T-helper 1 cell treated with Interleukin-12 subunit alpha and Interleukin-12 subunit beta and Interleukin-4 antibody, amounts not matched to agents 30 μg/mL and 1 μg/mL, for 36 hours (primary cell): ENCODE measurements at regions not wholly inside any gene's neighbourhood (a gene's known extent, or its start where the extent isn't known, plus 50 kb on each side); places are given as distances from the start of the nearest gene placed in this dataset.
"Not testable (repeated sequence)": the region's sequence is repeated elsewhere in the genome, so short reads cannot be mapped to it uniquely, and the experiment has no call there.

ENCODE experiments used
- H3K27ac Mint-ChIP-seq: one replicate; pipeline ENCODE4 v1.8.0; 2021; ENCODE audit warnings: mild to moderate bottlenecking, mixed read lengths
- H3K27me3 Mint-ChIP-seq: one replicate; pipeline ENCODE4 v1.8.0; 2021; ENCODE audit warnings: low read depth, mixed read lengths
- H3K36me3 Mint-ChIP-seq: one replicate; pipeline ENCODE4 v1.8.0; 2021; ENCODE audit warnings: low read depth, mixed read lengths
- H3K4me1 Mint-ChIP-seq: one replicate; pipeline ENCODE4 v1.8.0; 2021; ENCODE audit warnings: low read depth, mixed read lengths
- H3K4me3 Mint-ChIP-seq: one replicate; pipeline ENCODE4 v1.8.0; 2021; ENCODE audit warnings: mild to moderate bottlenecking, moderate library complexity, mixed read lengths
- H3K9me3 Mint-ChIP-seq: one replicate; pipeline ENCODE4 v1.8.0; 2021; ENCODE audit warnings: mixed read lengths

GRCh38 chr5:30279237-30279636 is 914.2 kb upstream of the CDH6 start:
- H3K27ac Mint-ChIP-seq = no peak overlapping the region
- no peaks in the 10 kb centered on the region for H3K36me3 Mint-ChIP-seq
- H3K4me3 Mint-ChIP-seq = no peak overlapping the region
- H3K9me3 Mint-ChIP-seq = peaks cover 18% of the 10 kb centered on the region
- H3K4me1 Mint-ChIP-seq = no peaks in the 10 kb centered on the region
- H3K27me3 Mint-ChIP-seq = no peaks in the 10 kb centered on the region

GRCh38 chr5:30267026-30267425 is 926.5 kb upstream of the CDH6 start:
- Mint-ChIP-seq H3K27ac (no peak overlapping the region), H3K36me3 (no peaks in the 10 kb centered on the region), H3K4me1 (no peaks in the 10 kb centered on the region), H3K9me3 (peaks cover 6% of the 10 kb centered on the region), H3K4me3 (no peak overlapping the region), H3K27me3 (no peaks in the 10 kb centered on the region)

- no peaks in the 10 kb centered on the region for H3K27me3 Mint-ChIP-seq
- no peaks in the 10 kb centered on the region for H3K4me1 Mint-ChIP-seq
- H3K36me3 Mint-ChIP-seq = no peaks in the 10 kb centered on the region
- no peak overlapping the region for H3K27ac Mint-ChIP-seq
- H3K9me3 Mint-ChIP-seq = peaks cover 20% of the 10 kb centered on the region
- no peak overlapping the region for H3K4me3 Mint-ChIP-seq
These were observed 954.0 kb upstream of the CDH6 start for GRCh38 chr5:30239331-30240022.

- Mint-ChIP-seq H3K4me3 (no peak overlapping the region), H3K4me1 (no peaks in the 10 kb centered on the region), H3K27me3 (no peaks in the 10 kb centered on the region), H3K27ac (no peak overlapping the region), H3K9me3 (peaks cover 17% of the 10 kb centered on the region), H3K36me3 (no peaks in the 10 kb centered on the region)
These were observed 956.3 kb upstream of the CDH6 start for GRCh38 chr5:30237189-30237588.

GRCh38 chr5:30209755-30210154 is 983.7 kb upstream of the CDH6 start:
- Mint-ChIP-seq H3K4me3 (no peak overlapping the region), H3K9me3 (peaks cover 26% of the 10 kb centered on the region), H3K36me3 (no peaks in the 10 kb centered on the region), H3K4me1 (no peaks in the 10 kb centered on the region), H3K27me3 (no peaks in the 10 kb centered on the region), H3K27ac (no peak overlapping the region)

- H3K4me1 Mint-ChIP-seq = no peaks in the 10 kb centered on the region
- H3K4me3 Mint-ChIP-seq = no peak overlapping the region
- H3K9me3 Mint-ChIP-seq = peaks cover 33% of the 10 kb centered on the region
- no peak overlapping the region for H3K27ac Mint-ChIP-seq
- H3K36me3 Mint-ChIP-seq = no peaks in the 10 kb centered on the region
- H3K27me3 Mint-ChIP-seq = no peaks in the 10 kb centered on the region
These were observed 995.8 kb upstream of the CDH6 start for GRCh38 chr5:30197662-30198061.

- Mint-ChIP-seq H3K9me3 (peaks cover 27% of the 10 kb centered on the region), H3K27me3 (no peaks in the 10 kb centered on the region), H3K36me3 (no peaks in the 10 kb centered on the region), H3K4me3 (no peak overlapping the region), H3K27ac (no peak overlapping the region), H3K4me1 (no peaks in the 10 kb centered on the region)
These were observed 998.5 kb upstream of the CDH6 start for GRCh38 chr5:30195036-30195435.

GRCh38 chr5:30194595-30194994 is 998.9 kb upstream of the CDH6 start:
- Mint-ChIP-seq H3K4me1 (no peaks in the 10 kb centered on the region), H3K27ac (no peak overlapping the region), H3K4me3 (no peak overlapping the region), H3K36me3 (no peaks in the 10 kb centered on the region), H3K9me3 (peaks cover 24% of the 10 kb centered on the region), H3K27me3 (no peaks in the 10 kb centered on the region)

GRCh38 chr5:30183795-30184194 is 1009.7 kb upstream of the CDH6 start:
- Mint-ChIP-seq H3K27ac (no peak overlapping the region), H3K27me3 (no peaks in the 10 kb centered on the region), H3K4me1 (no peaks in the 10 kb centered on the region), H3K4me3 (no peak overlapping the region), H3K36me3 (no peaks in the 10 kb centered on the region), H3K9me3 (peaks cover 13% of the 10 kb centered on the region)

- Mint-ChIP-seq H3K27ac (no peak overlapping the region), H3K27me3 (no peaks in the 10 kb centered on the region), H3K36me3 (no peaks in the 10 kb centered on the region), H3K9me3 (peaks cover 24% of the 10 kb centered on the region), H3K4me1 (no peaks in the 10 kb centered on the region), H3K4me3 (no peak overlapping the region)
These were observed 1037.3 kb upstream of the CDH6 start for GRCh38 chr5:30156156-30156555.

GRCh38 chr5:30152431-30152830 is 1041.1 kb upstream of the CDH6 start:
- Mint-ChIP-seq H3K9me3 (peaks cover 20% of the 10 kb centered on the region), H3K36me3 (no peaks in the 10 kb centered on the region), H3K27me3 (no peaks in the 10 kb centered on the region), H3K4me3 (no peak overlapping the region), H3K4me1 (no peaks in the 10 kb centered on the region), H3K27ac (no peak overlapping the region)

GRCh38 chr5:30150231-30150630 is 1043.3 kb upstream of the CDH6 start:
- Mint-ChIP-seq H3K9me3 (peaks cover 19% of the 10 kb centered on the region), H3K4me3 (no peak overlapping the region), H3K27me3 (no peaks in the 10 kb centered on the region), H3K36me3 (no peaks in the 10 kb centered on the region), H3K4me1 (no peaks in the 10 kb centered on the region), H3K27ac (no peak overlapping the region)

- H3K9me3 Mint-ChIP-seq = peaks cover 19% of the 10 kb centered on the region
- no peaks in the 10 kb centered on the region for H3K27me3 Mint-ChIP-seq
- no peaks in the 10 kb centered on the region for H3K4me1 Mint-ChIP-seq
- H3K36me3 Mint-ChIP-seq = no peaks in the 10 kb centered on the region
- H3K27ac Mint-ChIP-seq = no peak overlapping the region
- no peak overlapping the region for H3K4me3 Mint-ChIP-seq
These were observed 1044.0 kb upstream of the CDH6 start for GRCh38 chr5:30149526-30149925.

GRCh38 chr5:30147976-30148375 is 1045.5 kb upstream of the CDH6 start:
- Mint-ChIP-seq H3K4me1 (no peaks in the 10 kb centered on the region), H3K27ac (no peak overlapping the region), H3K4me3 (no peak overlapping the region), H3K36me3 (no peaks in the 10 kb centered on the region), H3K9me3 (peaks cover 23% of the 10 kb centered on the region), H3K27me3 (no peaks in the 10 kb centered on the region)

GRCh38 chr5:30144059-30144458 is 1049.4 kb upstream of the CDH6 start:
- not testable (repeated sequence) for H3K4me3 Mint-ChIP-seq, H3K27me3 Mint-ChIP-seq, H3K4me1 Mint-ChIP-seq, H3K36me3 Mint-ChIP-seq, H3K27ac Mint-ChIP-seq
- peaks cover 18% of the 10 kb centered on the region for H3K9me3 Mint-ChIP-seq

- H3K4me3 Mint-ChIP-seq = no peak overlapping the region
- no peaks in the 10 kb centered on the region for H3K4me1 Mint-ChIP-seq
- peaks cover 18% of the 10 kb centered on the region for H3K9me3 Mint-ChIP-seq
- no peak overlapping the region for H3K27ac Mint-ChIP-seq
- H3K36me3 Mint-ChIP-seq = no peaks in the 10 kb centered on the region
- H3K27me3 Mint-ChIP-seq = no peaks in the 10 kb centered on the region
These were observed 1051.1 kb upstream of the CDH6 start for GRCh38 chr5:30142432-30142831.
